A673 (cell line): ENCODE measurements at regions not wholly inside any gene's neighbourhood (a gene's known extent, or its start where the extent isn't known, plus 50 kb on each side); places are given as distances from the start of the nearest gene placed in this dataset.

ENCODE experiments used
- EZH2 ChIP-seq: fragments of 200-600 bp; sonication (generic); IDR thresholded peaks from 2 replicates; pipeline ENCODE4 v1.6.1; 2017; ENCODE audit warnings: borderline replicate concordance, low read depth, mild to moderate bottlenecking, mixed read lengths, antibody characterized with exemption, low read length; ENCODE audit not compliant: poor library complexity, severe bottlenecking
- TF ChIP-seq, protein P1 (sequence below): fragments of 300-800, 200-600 bp; sonication (generic); conservative IDR thresholded peaks from 2 replicates; pipeline ENCODE4 v1.5.1; 2017; ENCODE audit warnings: low read depth, mild to moderate bottlenecking, antibody characterized with exemption, low read length, moderate library complexity, mixed read lengths

GRCh38 chr4:123506011-123506695 lies 109.6 kb downstream of the SPRY1 start:
- TF ChIP-seq, protein P1, sequence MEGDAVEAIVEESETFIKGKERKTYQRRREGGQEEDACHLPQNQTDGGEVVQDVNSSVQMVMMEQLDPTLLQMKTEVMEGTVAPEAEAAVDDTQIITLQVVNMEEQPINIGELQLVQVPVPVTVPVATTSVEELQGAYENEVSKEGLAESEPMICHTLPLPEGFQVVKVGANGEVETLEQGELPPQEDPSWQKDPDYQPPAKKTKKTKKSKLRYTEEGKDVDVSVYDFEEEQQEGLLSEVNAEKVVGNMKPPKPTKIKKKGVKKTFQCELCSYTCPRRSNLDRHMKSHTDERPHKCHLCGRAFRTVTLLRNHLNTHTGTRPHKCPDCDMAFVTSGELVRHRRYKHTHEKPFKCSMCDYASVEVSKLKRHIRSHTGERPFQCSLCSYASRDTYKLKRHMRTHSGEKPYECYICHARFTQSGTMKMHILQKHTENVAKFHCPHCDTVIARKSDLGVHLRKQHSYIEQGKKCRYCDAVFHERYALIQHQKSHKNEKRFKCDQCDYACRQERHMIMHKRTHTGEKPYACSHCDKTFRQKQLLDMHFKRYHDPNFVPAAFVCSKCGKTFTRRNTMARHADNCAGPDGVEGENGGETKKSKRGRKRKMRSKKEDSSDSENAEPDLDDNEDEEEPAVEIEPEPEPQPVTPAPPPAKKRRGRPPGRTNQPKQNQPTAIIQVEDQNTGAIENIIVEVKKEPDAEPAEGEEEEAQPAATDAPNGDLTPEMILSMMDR, result no peak
- TF ChIP-seq EZH2, result no peak
